HEK293 (cell line): ENCODE measurements at regions not wholly inside any gene's neighbourhood (a gene's known extent, or its start where the extent isn't known, plus 50 kb on each side); places are given as distances from the start of the nearest gene placed in this dataset.

Source experiments
- BCL11A ChIP-seq: fragments of 450-650 bp; formaldehyde crosslinking; IDR thresholded peaks from 2 replicates; pipeline ENCODE4 v1.5.1; 2016; ENCODE audit warnings: low read depth, missing biosample characterization, missing genetic modification characterization
- MYNN ChIP-seq: fragments of 450-650 bp; formaldehyde crosslinking; IDR thresholded peaks from 2 replicates; pipeline ENCODE4 v1.5.1; 2016; ENCODE audit warnings: missing biosample characterization, missing genetic modification characterization, borderline replicate concordance
- ZBTB21 ChIP-seq: fragments of 450-650 bp; formaldehyde crosslinking; IDR thresholded peaks from 2 replicates; pipeline ENCODE4 v1.5.1; 2017; ENCODE audit warnings: missing biosample characterization, missing genetic modification characterization
- ZNF112 ChIP-seq: fragments of 450-650 bp; formaldehyde crosslinking; IDR thresholded peaks from 2 replicates; pipeline ENCODE4 v1.5.0; 2017; ENCODE audit warnings: missing biosample characterization, missing genetic modification characterization
- ZNF157 ChIP-seq: fragments of 450-650 bp; formaldehyde crosslinking; IDR thresholded peaks from 2 replicates; pipeline ENCODE4 v1.5.1; 2016; ENCODE audit warnings: missing biosample characterization, missing genetic modification characterization
- TF ChIP-seq, protein P1 (sequence below): fragments of 450-650 bp; formaldehyde crosslinking; IDR thresholded peaks from 2 replicates; pipeline ENCODE4 v1.5.1; 2016; ENCODE audit warnings: missing biosample characterization, missing genetic modification characterization
- TF ChIP-seq, protein P2 (sequence below): fragments of 450-650 bp; formaldehyde crosslinking; IDR thresholded peaks from 2 replicates; pipeline ENCODE4 v1.5.1; 2016; ENCODE audit warnings: missing biosample characterization, missing genetic modification characterization
- TF ChIP-seq, protein P3 (sequence below): fragments of 450-650 bp; formaldehyde crosslinking; IDR thresholded peaks from 2 replicates; pipeline ENCODE4 v1.5.1; 2016; ENCODE audit warnings: missing biosample characterization, missing genetic modification characterization

DNA sequence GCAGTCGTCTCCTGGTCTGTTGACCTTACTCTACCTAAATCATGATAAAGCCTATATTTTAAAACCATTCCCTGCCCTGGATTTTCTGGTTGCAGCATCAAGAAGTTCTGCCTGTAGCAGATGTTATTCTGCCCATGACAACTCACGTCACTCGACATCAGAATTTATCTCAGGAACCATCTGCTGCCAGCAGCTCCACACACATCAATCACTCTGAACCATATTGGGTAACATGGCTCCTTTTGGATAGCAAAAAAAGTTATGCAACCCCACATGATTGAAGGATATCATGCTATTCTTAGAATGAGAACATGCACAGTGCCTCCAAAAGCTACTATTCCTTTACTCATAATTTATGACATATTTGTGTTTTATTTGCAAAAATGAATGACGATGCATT, 341.4 kb downstream of the DHRSX start:
- TF ChIP-seq ZBTB21 (no peak), BCL11A (tag by site-specific recombination) (no peak), ZNF112 (tag by site-specific recombination) (no peak), ZNF157 (no peak), MYNN (tag by site-specific recombination) (no peak)
- TF ChIP-seq, protein P1, sequence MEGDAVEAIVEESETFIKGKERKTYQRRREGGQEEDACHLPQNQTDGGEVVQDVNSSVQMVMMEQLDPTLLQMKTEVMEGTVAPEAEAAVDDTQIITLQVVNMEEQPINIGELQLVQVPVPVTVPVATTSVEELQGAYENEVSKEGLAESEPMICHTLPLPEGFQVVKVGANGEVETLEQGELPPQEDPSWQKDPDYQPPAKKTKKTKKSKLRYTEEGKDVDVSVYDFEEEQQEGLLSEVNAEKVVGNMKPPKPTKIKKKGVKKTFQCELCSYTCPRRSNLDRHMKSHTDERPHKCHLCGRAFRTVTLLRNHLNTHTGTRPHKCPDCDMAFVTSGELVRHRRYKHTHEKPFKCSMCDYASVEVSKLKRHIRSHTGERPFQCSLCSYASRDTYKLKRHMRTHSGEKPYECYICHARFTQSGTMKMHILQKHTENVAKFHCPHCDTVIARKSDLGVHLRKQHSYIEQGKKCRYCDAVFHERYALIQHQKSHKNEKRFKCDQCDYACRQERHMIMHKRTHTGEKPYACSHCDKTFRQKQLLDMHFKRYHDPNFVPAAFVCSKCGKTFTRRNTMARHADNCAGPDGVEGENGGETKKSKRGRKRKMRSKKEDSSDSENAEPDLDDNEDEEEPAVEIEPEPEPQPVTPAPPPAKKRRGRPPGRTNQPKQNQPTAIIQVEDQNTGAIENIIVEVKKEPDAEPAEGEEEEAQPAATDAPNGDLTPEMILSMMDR (tag by site-specific recombination): no peak
- TF ChIP-seq, protein P2, sequence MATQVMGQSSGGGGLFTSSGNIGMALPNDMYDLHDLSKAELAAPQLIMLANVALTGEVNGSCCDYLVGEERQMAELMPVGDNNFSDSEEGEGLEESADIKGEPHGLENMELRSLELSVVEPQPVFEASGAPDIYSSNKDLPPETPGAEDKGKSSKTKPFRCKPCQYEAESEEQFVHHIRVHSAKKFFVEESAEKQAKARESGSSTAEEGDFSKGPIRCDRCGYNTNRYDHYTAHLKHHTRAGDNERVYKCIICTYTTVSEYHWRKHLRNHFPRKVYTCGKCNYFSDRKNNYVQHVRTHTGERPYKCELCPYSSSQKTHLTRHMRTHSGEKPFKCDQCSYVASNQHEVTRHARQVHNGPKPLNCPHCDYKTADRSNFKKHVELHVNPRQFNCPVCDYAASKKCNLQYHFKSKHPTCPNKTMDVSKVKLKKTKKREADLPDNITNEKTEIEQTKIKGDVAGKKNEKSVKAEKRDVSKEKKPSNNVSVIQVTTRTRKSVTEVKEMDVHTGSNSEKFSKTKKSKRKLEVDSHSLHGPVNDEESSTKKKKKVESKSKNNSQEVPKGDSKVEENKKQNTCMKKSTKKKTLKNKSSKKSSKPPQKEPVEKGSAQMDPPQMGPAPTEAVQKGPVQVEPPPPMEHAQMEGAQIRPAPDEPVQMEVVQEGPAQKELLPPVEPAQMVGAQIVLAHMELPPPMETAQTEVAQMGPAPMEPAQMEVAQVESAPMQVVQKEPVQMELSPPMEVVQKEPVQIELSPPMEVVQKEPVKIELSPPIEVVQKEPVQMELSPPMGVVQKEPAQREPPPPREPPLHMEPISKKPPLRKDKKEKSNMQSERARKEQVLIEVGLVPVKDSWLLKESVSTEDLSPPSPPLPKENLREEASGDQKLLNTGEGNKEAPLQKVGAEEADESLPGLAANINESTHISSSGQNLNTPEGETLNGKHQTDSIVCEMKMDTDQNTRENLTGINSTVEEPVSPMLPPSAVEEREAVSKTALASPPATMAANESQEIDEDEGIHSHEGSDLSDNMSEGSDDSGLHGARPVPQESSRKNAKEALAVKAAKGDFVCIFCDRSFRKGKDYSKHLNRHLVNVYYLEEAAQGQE: no peak
- TF ChIP-seq, protein P3, sequence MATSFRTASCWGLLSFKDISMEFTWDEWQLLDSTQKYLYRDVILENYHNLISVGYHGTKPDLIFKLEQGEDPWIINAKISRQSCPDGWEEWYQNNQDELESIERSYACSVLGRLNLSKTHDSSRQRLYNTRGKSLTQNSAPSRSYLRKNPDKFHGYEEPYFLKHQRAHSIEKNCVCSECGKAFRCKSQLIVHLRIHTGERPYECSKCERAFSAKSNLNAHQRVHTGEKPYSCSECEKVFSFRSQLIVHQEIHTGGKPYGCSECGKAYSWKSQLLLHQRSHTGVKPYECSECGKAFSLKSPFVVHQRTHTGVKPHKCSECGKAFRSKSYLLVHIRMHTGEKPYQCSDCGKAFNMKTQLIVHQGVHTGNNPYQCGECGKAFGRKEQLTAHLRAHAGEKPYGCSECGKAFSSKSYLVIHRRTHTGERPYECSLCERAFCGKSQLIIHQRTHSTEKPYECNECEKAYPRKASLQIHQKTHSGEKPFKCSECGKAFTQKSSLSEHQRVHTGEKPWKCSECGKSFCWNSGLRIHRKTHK (tag by site-specific recombination): no peak
